GM12872 (cell line): ENCODE measurements at regions not wholly inside any gene's neighbourhood (a gene's known extent, or its start where the extent isn't known, plus 50 kb on each side); places are given as distances from the start of the nearest gene placed in this dataset.

Experiments used
- CTCF ChIP-seq: IDR thresholded peaks from 3 replicates; pipeline ENCODE4 v1.5.1; 2011; ENCODE audit warnings: low read depth, mild to moderate bottlenecking, low read length, moderate library complexity; ENCODE audit not compliant: insufficient read depth

GRCh38 chr12:92070054-92070863 lies 75.4 kb downstream of the BTG1 start:
- 0 out of 3 replicates have a peak, but pooled peaks have one; percentile 9 for TF ChIP-seq CTCF

- no peak for TF ChIP-seq CTCF
These were observed 77.2 kb downstream of the BTG1 start for GRCh38 chr12:92068459-92068858.

- TF ChIP-seq CTCF = no peak
These were observed 80.0 kb downstream of the BTG1 start for GRCh38 chr12:92065639-92066038.

- no peak for TF ChIP-seq CTCF
These were observed 80.6 kb downstream of the BTG1 start for GRCh38 chr12:92065018-92065499.

- no peak for TF ChIP-seq CTCF
These were observed 81.2 kb downstream of the BTG1 start for GRCh38 chr12:92064422-92064821.

- TF ChIP-seq CTCF = no peak
These were observed 82.0 kb downstream of the BTG1 start for GRCh38 chr12:92063641-92064040.

GRCh38 chr12:92062539-92063493 lies 82.8 kb downstream of the BTG1 start:
- no peak for TF ChIP-seq CTCF
